A673 (cell line): ENCODE measurements at regions not wholly inside any gene's neighbourhood (a gene's known extent, or its start where the extent isn't known, plus 50 kb on each side); places are given as distances from the start of the nearest gene placed in this dataset.

Experiments used
- BruUV-seq: library from RNA; stranded (reverse); fragments of 400-500 nt; replicated peaks from 2 replicates; lab custom pipeline; 2021; lab: Mats Ljungman, UMichigan
- CTCF ChIA-PET: fragments of 300-600 bp; sonication (Branson Sonifier 250); formaldehyde crosslinking; loops from one replicate; lab custom pipeline; 2022; ENCODE audit warnings: antibody characterized with exemption; lab: Charles Lee
- POLR2A ChIA-PET: fragments of 300-600 bp; sonication (Branson Sonifier 250); formaldehyde crosslinking; loops from one replicate; lab custom pipeline; 2022; ENCODE audit warnings: antibody characterized with exemption; ENCODE audit not compliant: low non-redundant PET; lab: Charles Lee
- DNase-seq: peaks from one replicate; pipeline ENCODE4 v3.0.0-alpha.2; 2015; ENCODE audit warnings: low spot score
- H3K27ac ChIP-seq: fragments of 200-600 bp; sonication (generic); 2 replicates; pipeline ENCODE4 v1.5.1; 2016; ENCODE audit warnings: mixed run types, low read depth, mild to moderate bottlenecking, mixed read lengths, antibody characterized with exemption, low read length; ENCODE audit not compliant: poor library complexity, severe bottlenecking
- H3K27me3 ChIP-seq: fragments of 200-600 bp; sonication (generic); replicated peaks from 2 replicates; pipeline ENCODE4 v1.6.1; 2017; ENCODE audit warnings: mixed run types, low read depth, mild to moderate bottlenecking, mixed read lengths, antibody characterized with exemption, low read length; ENCODE audit not compliant: insufficient read depth, poor library complexity
- H3K36me3 ChIP-seq: fragments of 200-600 bp; sonication (generic); 2 replicates; pipeline ENCODE4 v1.6.1; 2016; ENCODE audit warnings: mixed run types, mild to moderate bottlenecking, mixed read lengths, antibody characterized with exemption, low read length; ENCODE audit not compliant: insufficient read depth, poor library complexity, severe bottlenecking
- H3K4me1 ChIP-seq: fragments of 200-600 bp; sonication (generic); 2 replicates; pipeline ENCODE4 v1.6.1; 2017; ENCODE audit warnings: mixed run types, mild to moderate bottlenecking, mixed read lengths, antibody characterized with exemption, low read length; ENCODE audit not compliant: insufficient read depth, poor library complexity, severe bottlenecking
- H3K4me3 ChIP-seq: fragments of 200-600 bp; sonication (generic); 2 replicates; pipeline ENCODE4 v1.5.1; 2016; ENCODE audit warnings: low read depth, mixed run types, mild to moderate bottlenecking, mixed read lengths, low read length; ENCODE audit not compliant: poor library complexity, severe bottlenecking
- H3K9me3 ChIP-seq: fragments of 200-600 bp; sonication (generic); 2 replicates; pipeline ENCODE4 v1.6.1; 2016; ENCODE audit warnings: mixed run types, low read depth, mild to moderate bottlenecking, mixed read lengths, antibody characterized with exemption, low read length; ENCODE audit not compliant: poor library complexity, severe bottlenecking
- CTCF ChIP-seq: fragments of 300-800, 200-600 bp; sonication (generic); conservative IDR thresholded peaks from 2 replicates; pipeline ENCODE4 v1.5.1; 2017; ENCODE audit warnings: low read depth, mild to moderate bottlenecking, antibody characterized with exemption, low read length, moderate library complexity, mixed read lengths
- EZH2 ChIP-seq: fragments of 200-600 bp; sonication (generic); IDR thresholded peaks from 2 replicates; pipeline ENCODE4 v1.6.1; 2017; ENCODE audit warnings: borderline replicate concordance, low read depth, mild to moderate bottlenecking, mixed read lengths, antibody characterized with exemption, low read length; ENCODE audit not compliant: poor library complexity, severe bottlenecking
- intact Hi-C: fragments of 100-400 bp; cut with micrococcal nuclease; formaldehyde crosslinking; loops from one replicate; pipeline ENCODE4 v1.10.0; 2022; ENCODE audit not compliant: unreplicated experiment

- no peak for DNase-seq
- Histone ChIP-seq H3K27ac (no peak overlapping the region), H3K36me3 (no peaks in the 10 kb centered on the region), H3K9me3 (no peaks in the 10 kb centered on the region), H3K4me1 (no peaks in the 10 kb centered on the region), H3K27me3 (no peaks in the 10 kb centered on the region), H3K4me3 (no peak overlapping the region)
- no TSS peak for BruUV-seq
- POLR2A ChIA-PET: interaction anchor here (0.6 kb wide), 1 partner anchor 8 kb away, joined by 3 read pairs; no protein-coding TSS in a partner anchor
- TF ChIP-seq CTCF (no peak), EZH2 (no peak)
- intact Hi-C loops: no loop called here
- CTCF ChIA-PET: no interaction called here
Observed at GRCh38 chr6:163906006-163906710, 491.6 kb downstream of the QKI start.

DNA sequence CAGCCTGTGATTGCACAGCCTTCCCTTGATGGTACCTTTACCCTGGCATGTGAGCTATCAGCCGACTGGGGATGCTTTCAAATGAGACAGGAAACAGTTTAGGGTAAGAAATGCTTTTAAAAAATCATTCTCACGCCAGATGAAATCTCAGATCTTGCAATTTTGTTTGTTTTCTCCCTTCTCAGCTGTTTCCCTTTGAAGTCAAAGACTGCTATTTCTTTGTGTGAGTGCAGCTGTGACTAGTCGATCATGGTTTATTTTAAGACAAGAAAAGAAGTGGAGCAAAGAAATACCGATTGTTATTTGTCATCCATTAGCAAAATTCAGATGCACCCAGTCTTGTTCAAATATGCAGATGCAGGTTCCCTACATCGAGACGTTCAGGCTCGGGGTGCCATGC is 489.7 kb downstream of the QKI start:
- CTCF ChIA-PET: no interaction called here
- no peaks in the 10 kb centered on the region for H3K36me3 ChIP-seq
- no peak for DNase-seq
- POLR2A ChIA-PET: no interaction called here
- no peaks in the 10 kb centered on the region for H3K9me3 ChIP-seq
- intact Hi-C loops: no loop called here
- no peak for TF ChIP-seq CTCF
- no peak for TF ChIP-seq EZH2
- H3K4me1 ChIP-seq: no peaks in the 10 kb centered on the region
- no peaks in the 10 kb centered on the region for H3K27me3 ChIP-seq
- H3K27ac ChIP-seq: no peak overlapping the region
- BruUV-seq: no TSS peak
- no peak overlapping the region for H3K4me3 ChIP-seq

DNA sequence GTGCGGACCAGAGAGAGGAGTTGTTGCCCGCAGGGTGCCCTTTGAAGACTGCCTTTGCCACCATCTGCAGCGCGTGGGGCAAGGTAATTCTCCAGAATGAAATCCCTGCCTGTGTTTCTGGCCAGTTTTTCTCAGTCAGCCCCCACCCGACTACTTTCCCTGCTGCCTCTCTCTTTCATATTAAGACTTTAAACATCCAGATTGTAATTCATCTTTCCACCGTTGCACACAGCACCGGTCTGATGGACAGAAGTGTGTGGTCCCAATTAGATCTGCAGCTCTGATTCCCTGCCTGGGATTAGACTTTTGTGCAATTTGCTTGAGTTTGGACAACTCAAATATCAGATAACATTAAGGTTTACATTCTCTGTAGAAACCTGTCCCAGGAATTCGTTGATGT is 489.0 kb downstream of the QKI start:
- H3K4me1 ChIP-seq: no peaks in the 10 kb centered on the region
- BruUV-seq: no TSS peak
- intact Hi-C loops: no loop called here

More for the DNA sequence above, 489.0 kb downstream of the QKI start:
- Histone ChIP-seq H3K9me3 (no peaks in the 10 kb centered on the region), H3K27me3 (no peaks in the 10 kb centered on the region), H3K36me3 (no peaks in the 10 kb centered on the region), H3K4me3 (no peak overlapping the region), H3K27ac (no peak overlapping the region)
- no peak for DNase-seq
- CTCF ChIA-PET: no interaction called here
- POLR2A ChIA-PET: no interaction called here
- no peak for TF ChIP-seq CTCF
- TF ChIP-seq EZH2: no peak
